ENCODE measurements at regions not wholly inside any gene's neighbourhood (a gene's known extent, or its start where the extent isn't known, plus 50 kb on each side); places are given as distances from the start of the nearest gene placed in this dataset.
"Not testable (repeated sequence)": the region's sequence is repeated elsewhere in the genome, so short reads cannot be mapped to it uniquely, and the experiment has no call there.

GRCh38 chr7:84879570-84880325, 307.1 kb downstream of the SEMA3D start:
- no peak for DNase-seq

GRCh38 chr7:84877943-84878570, 308.8 kb downstream of the SEMA3D start:
- no peak for DNase-seq

GRCh38 chr7:84876061-84876821, 310.6 kb downstream of the SEMA3D start:
- DNase-seq: no peak

- no peak for DNase-seq
Measured at GRCh38 chr7:84865560-84865959, 321.3 kb downstream of the SEMA3D start.

DNA sequence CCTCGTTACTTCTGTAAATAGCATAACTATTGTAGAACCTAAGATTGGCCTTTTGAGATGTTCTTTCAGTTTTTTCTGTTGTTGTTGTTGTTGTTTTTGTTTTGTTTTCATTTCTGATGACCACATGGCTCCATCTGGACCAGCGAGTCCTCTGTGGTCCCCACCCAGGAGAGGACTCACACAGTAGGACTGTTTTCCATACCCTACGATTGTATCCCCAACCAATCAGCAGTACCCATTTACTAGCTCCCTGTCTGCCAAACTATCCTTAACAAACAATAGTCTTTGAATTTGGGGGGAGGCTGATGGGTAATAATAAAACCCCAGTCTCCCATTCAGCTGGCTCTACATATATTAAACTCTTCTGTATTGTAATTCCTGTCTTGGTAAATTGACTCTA, 329.5 kb downstream of the SEMA3D start:
- DNase-seq: no peak

DNA sequence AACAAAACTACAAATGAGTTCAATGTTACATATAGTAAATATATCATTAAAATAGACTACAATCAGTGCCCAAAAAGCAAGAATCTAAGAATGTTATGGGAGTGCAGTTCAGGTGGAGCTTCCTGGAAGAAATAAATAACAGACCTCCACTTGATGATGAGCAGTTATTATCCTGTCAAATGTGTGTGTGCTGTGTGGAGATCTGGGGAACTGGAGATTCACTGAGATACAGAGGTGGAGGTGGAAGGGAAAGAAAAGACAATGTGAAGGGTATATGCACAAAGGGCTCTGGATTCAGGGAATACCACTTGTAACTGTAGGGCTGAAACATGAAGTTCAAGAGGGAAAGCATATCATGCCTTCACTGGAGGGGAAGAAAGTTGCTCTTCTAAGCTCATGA, 331.1 kb downstream of the SEMA3D start:
- no peak for DNase-seq

- not testable (repeated sequence) for DNase-seq
Measured at GRCh38 chr7:84848974-84849372, 337.9 kb downstream of the SEMA3D start.

GRCh38 chr7:84848219-84848973, 338.5 kb downstream of the SEMA3D start:
- no peak for DNase-seq

DNA sequence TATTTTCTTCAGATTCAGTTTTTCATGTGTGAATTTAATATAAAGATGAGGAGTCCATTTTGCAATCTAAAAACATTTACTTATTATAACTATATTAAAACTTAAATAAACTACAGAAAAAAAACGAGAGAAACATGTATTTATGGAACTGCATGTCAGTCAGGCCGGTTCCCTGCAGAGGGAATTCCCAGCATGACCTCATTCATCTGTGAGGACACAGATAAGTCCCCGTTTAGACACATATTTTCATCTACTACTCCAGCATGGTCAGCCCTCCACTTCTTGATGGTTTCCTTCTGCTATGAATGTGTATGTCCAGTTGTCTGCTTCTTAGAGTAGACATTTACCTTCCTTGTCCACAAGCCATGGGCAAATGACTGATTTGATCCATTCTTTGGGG, 339.1 kb downstream of the SEMA3D start:
- no peak for DNase-seq

DNA sequence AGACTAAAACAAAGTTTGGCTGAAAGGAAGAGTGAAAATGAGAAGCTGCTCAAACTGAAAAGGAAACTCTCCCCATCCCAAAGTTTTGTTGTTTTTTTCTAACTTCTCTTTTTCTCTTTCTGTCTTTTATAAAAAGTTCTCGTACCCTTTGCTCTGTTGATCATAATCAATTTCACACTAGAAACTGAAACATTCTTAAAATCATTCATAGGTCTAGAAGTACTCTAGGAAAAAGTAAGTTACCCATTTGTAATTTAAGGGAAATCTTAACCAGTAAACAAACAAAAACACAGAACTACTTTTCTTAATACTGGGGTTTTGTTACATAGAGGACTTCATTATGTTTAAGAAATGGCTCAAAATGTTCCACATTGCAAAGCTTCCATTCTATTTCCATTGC, 339.8 kb downstream of the SEMA3D start:
- DNase-seq: no peak

DNA sequence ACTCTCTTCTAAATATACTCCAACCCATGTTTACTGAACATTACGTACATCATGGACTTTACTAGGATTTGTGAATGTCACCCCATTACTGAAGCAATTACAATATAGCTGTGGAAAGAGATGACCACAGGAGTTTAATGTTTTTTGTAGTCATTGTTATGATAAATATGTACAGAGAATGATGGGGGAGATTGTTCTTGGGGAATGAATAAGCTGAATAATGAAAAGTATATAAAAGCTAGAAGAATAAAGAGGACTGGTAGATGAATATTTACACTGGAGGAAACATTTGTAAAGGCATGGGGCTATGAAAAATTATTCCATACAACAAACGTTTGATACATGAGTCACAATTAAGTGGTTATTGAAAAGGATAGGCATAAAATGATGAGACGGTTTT, 340.9 kb downstream of the SEMA3D start:
- no peak for DNase-seq

DNA sequence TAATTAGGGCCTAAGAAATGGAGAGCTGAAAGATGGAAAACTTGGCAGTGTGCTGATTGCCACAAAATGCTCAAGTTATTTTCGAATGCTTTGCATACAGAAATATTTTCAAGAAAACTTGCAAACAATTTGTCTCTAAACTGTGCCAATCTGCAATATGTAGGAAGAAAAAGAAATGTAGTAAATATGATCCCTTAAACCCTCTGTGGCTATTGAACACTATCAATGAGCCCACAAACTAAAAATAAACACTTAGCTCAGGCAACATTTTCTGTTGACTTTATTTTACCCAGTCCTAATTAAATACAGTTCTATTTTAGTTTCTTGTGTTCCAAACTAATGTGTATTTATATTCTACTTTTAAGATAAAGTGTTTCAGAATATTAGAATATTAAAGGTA, 342.1 kb downstream of the SEMA3D start:
- DNase-seq: no peak

DNA sequence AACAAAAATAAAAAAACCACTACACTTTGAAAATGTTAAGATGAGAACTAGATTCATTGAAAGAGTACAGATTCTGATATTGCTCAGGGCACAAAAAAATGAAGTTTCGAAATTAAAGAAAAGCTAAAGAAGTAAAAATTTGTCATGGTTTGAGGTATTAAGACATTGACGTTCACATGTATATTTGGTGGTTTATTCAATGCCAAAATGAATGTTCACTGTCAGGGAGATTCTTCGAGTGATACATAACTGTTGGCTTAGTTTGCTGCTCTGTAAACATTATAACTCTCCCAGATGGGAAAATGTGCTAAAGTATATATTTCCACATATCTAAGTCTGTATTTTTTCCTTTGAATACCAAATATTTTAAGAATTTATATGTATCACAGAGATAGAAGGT, 345.0 kb downstream of the SEMA3D start:
- DNase-seq: peak; percentile 15

DNA sequence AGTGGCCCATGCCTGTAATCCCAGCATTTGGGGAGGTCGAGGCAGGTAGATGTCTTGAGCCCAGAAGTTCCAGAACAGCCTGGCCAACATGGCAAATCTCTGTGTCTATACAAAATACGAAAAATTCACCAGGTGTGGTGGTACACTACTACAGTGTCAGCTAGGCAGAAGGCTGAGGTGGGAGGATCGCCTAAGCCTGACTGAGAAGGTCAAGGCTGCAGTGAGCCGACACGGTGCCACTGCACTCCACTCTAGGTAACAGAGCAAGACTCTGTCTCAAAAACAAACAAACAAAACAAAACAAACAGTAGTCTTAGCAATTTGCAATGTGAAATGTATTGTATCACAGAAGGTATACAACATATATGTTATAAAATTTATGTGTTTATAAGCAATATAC, 348.0 kb downstream of the SEMA3D start:
- no peak for DNase-seq

DNA sequence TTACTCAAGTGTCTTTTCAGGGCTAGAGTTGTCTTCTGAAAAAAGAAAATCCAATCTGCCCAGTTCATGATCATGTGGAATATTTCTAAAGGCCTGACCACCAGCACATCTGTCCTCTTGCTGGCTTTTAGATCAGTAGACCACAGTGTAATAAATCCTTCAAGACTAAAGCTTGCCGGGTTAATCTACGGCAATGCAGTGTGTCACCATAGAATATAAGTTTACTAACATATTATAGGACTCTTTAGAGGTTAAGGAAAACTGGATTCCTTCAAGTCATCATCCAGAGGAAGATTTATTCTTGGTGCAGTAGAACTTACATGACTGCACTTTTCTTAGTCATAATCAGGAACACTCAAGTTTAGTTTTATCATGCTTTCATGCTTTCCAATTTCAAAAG, 349.5 kb downstream of the SEMA3D start:
- no peak for DNase-seq

DNA sequence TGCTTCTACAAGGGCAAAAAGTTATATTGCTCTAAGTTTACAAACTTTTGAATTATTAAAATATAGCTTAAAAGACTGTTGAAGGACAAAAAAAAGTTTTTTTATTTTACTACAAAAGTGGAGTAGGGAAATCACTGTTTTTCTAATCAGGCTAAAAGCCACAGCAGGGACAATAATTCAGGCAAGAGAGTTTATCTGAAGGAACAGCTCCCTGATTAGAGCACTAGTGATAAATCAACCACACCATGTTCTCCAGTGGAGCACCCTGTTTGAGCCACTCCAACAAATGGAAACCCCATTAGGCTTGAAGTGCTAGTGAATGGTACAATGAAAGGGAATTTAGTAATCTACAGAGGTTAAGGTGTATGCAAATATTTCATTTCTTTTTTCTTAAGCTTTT, 357.1 kb downstream of the SEMA3D start:
- DNase-seq: no peak

GRCh38 chr7:84824057-84824651, 362.7 kb downstream of the SEMA3D start:
- DNase-seq: no peak

- no peak for DNase-seq
Measured at GRCh38 chr7:84823530-84823929, 363.3 kb downstream of the SEMA3D start.

- DNase-seq: no peak
Measured at GRCh38 chr7:84822941-84823510, 363.8 kb downstream of the SEMA3D start.

GRCh38 chr7:84821671-84822534, 365.0 kb downstream of the SEMA3D start:
- no peak for DNase-seq

GRCh38 chr7:84820481-84820880, 366.4 kb downstream of the SEMA3D start:
- DNase-seq: no peak
